Vagina (tissue), 2 donors: ENCODE measurements at regions not wholly inside any gene's neighbourhood (a gene's known extent, or its start where the extent isn't known, plus 50 kb on each side); places are given as distances from the start of the nearest gene placed in this dataset.

Experiments
- POLR2A ChIP-seq, 2 donors: fragments of 450-650 bp; IDR thresholded peaks; one replicate each; pipeline ENCODE4 v1.6.1; 2017; ENCODE audit warnings: antibody characterized with exemption in 2 of 2, mild to moderate bottlenecking in 2 of 2, moderate library complexity in 2 of 2
- TF ChIP-seq, protein P1 (sequence below), 3 experiments: fragments of 450-650 bp in 2 of 3; fragments of 200-600 bp in 1 of 3; sonication (generic) in 1 of 3; IDR thresholded peaks; one replicate each; pipeline ENCODE4 v1.5.1; 2017 to 2019; ENCODE audit warnings: antibody characterized with exemption in 3 of 3, mild to moderate bottlenecking in 2 of 3, moderate library complexity in 2 of 3

DNA sequence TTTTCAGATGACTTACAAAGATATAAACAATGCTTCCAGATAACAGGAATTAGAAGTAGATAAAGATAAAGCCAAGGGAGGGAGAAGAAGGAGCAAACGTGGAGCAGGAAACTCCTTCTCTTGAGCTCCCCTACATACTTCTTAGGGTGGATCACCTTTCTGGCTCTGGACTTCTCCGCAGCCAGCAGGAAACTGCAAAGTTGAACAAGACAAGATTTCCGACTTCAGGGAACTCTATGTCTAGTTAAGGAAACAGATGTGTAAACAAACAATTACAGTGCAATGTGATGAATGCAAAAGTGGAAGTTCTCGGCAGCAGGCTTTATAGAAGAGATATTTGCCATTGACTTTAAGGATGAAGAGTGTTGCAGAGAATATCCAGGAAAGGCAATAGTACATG, 134.0 kb upstream of the MARCKS start:
- TF ChIP-seq, protein P1, sequence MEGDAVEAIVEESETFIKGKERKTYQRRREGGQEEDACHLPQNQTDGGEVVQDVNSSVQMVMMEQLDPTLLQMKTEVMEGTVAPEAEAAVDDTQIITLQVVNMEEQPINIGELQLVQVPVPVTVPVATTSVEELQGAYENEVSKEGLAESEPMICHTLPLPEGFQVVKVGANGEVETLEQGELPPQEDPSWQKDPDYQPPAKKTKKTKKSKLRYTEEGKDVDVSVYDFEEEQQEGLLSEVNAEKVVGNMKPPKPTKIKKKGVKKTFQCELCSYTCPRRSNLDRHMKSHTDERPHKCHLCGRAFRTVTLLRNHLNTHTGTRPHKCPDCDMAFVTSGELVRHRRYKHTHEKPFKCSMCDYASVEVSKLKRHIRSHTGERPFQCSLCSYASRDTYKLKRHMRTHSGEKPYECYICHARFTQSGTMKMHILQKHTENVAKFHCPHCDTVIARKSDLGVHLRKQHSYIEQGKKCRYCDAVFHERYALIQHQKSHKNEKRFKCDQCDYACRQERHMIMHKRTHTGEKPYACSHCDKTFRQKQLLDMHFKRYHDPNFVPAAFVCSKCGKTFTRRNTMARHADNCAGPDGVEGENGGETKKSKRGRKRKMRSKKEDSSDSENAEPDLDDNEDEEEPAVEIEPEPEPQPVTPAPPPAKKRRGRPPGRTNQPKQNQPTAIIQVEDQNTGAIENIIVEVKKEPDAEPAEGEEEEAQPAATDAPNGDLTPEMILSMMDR (IDR thresholded peaks at IDR 0.05) = no peak
- TF ChIP-seq POLR2A (IDR thresholded peaks at IDR 0.05) = no peak
